BJ (cell line): ENCODE measurements at regions not wholly inside any gene's neighbourhood (a gene's known extent, or its start where the extent isn't known, plus 50 kb on each side); places are given as distances from the start of the nearest gene placed in this dataset.

Source experiments
- CTCF ChIA-PET: fragments of 350-600 bp; formaldehyde crosslinking; extraction: SDS; loops from one replicate; lab custom pipeline; 2021; ENCODE audit warnings: antibody characterized with exemption, inconsistent platforms; lab: Yijun Ruan, JAX
- POLR2A ChIA-PET: fragments of 300-600 bp; sonication (Branson Sonifier 250); formaldehyde crosslinking; extraction: SDS; loops from one replicate; lab custom pipeline; 2021; ENCODE audit warnings: antibody characterized with exemption; lab: Charles Lee
- DNase-seq: peaks from one replicate; pipeline ENCODE4 v3.0.0-alpha.2; 2011; ENCODE audit warnings: low read depth
- H3K27me3 ChIP-seq: 2 replicates; pipeline ENCODE4 v1.6.0; 2011; ENCODE audit warnings: low read length; ENCODE audit not compliant: control insufficient read depth, insufficient read depth
- H3K36me3 ChIP-seq: 2 replicates; pipeline ENCODE4 v1.5.1; 2011; ENCODE audit warnings: low read length; ENCODE audit not compliant: control insufficient read depth, insufficient read depth
- H3K4me3 ChIP-seq: 2 replicates; pipeline ENCODE4 v1.5.1; 2011; ENCODE audit warnings: low read depth, mild to moderate bottlenecking, control low read depth, low read length
- TF ChIP-seq, protein P1 (sequence below): IDR thresholded peaks from 2 replicates; pipeline ENCODE4 v1.5.1; 2011; ENCODE audit warnings: low read depth, mild to moderate bottlenecking, control low read depth, inconsistent platforms, low read length, moderate library complexity; ENCODE audit not compliant: insufficient read depth

DNA sequence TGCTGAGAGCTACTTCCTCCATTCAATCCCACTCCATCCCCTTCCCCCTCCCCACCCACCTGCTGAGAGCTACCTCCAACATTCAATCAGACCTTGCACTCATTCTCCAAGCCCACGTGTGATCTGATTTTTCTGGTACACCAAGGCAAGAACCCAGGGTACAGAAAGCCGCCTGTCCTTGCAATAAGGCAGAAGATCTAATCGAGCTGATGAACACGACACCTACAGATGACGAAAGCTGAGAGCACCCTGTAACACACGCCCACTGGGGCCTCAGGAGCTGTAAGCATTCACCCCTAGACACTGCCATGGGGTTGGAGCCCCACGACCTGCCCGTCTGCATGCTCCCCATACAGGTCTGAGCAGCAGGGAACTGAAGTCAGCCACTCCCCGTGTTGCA, 58.3 kb downstream of the TRIML1 start:
- TF ChIP-seq, protein P1, sequence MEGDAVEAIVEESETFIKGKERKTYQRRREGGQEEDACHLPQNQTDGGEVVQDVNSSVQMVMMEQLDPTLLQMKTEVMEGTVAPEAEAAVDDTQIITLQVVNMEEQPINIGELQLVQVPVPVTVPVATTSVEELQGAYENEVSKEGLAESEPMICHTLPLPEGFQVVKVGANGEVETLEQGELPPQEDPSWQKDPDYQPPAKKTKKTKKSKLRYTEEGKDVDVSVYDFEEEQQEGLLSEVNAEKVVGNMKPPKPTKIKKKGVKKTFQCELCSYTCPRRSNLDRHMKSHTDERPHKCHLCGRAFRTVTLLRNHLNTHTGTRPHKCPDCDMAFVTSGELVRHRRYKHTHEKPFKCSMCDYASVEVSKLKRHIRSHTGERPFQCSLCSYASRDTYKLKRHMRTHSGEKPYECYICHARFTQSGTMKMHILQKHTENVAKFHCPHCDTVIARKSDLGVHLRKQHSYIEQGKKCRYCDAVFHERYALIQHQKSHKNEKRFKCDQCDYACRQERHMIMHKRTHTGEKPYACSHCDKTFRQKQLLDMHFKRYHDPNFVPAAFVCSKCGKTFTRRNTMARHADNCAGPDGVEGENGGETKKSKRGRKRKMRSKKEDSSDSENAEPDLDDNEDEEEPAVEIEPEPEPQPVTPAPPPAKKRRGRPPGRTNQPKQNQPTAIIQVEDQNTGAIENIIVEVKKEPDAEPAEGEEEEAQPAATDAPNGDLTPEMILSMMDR: no peak
- no peaks in the 10 kb centered on the region for H3K36me3 ChIP-seq
- H3K4me3 ChIP-seq: no peak overlapping the region
- ChIA-PET POLR2A (no interaction called here), CTCF (no interaction called here)
- no peaks in the 10 kb centered on the region for H3K27me3 ChIP-seq
- DNase-seq: no peak

DNA sequence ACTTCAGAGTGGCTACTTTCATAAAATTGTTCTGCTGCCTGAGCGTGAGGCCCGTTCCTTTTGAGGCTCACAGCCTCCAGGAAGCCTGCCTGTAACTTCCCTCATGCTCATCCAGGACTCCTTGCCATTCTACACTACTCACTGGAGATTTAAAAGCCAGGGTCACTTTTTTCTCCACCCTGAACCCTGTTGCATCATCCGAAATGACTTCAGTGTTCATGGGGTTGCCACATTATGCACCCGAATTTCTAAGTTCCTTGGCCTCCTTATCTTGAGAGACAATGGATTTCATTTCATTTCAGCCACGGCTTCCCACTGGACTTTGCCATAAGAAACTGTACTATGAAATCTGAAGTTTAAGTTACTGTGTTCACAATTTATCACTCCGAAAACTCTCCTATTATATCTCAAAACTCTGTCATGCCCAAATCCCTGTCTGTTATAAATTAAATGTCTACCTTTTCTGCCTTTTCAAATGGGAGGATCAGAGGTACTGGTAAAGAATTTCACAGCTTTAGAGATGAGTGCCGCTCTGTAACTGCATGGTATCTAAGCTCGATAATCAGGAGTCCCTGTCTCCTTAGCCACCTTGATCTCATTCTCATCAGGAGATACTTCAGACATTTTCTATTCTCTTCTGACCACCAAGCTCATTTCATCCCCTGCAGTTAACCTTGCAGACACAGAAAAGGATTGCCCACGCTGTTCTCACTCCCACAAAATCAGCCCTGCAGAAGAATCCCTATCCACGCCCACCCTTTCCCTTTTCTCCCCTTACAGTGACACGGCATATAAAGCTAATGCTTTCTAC, 59.9 kb downstream of the TRIML1 start:
- CTCF ChIA-PET: no interaction called here
- TF ChIP-seq, protein P1: no peak
- POLR2A ChIA-PET: no interaction called here
- no peak overlapping the region for H3K4me3 ChIP-seq
- H3K27me3 ChIP-seq: no peaks in the 10 kb centered on the region
- DNase-seq: no peak
- no peaks in the 10 kb centered on the region for H3K36me3 ChIP-seq

DNA sequence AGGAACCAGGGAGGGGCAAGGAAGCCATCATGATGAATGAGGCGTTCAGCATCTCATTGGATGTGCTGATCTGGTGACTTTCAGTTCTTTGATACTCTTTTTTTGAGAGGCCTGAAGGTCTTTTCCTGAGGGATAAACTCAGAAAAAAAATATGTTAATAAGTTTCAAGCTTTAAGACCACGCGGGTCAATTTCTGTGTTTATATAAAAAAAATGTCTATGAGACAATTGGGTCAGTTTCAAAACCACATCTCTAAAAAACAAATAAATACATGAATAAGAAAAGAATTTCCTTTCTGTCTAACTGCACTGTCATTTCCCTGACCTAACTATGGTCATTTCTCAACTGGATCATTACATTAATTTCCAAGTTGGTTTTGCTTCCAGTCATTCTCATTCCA, 62.6 kb downstream of the TRIML1 start:
- Histone ChIP-seq H3K4me3 (no peak overlapping the region), H3K27me3 (no peaks in the 10 kb centered on the region), H3K36me3 (no peaks in the 10 kb centered on the region)
- POLR2A ChIA-PET: no interaction called here
- DNase-seq: no peak
- TF ChIP-seq, protein P1: no peak
- CTCF ChIA-PET: no interaction called here

DNA sequence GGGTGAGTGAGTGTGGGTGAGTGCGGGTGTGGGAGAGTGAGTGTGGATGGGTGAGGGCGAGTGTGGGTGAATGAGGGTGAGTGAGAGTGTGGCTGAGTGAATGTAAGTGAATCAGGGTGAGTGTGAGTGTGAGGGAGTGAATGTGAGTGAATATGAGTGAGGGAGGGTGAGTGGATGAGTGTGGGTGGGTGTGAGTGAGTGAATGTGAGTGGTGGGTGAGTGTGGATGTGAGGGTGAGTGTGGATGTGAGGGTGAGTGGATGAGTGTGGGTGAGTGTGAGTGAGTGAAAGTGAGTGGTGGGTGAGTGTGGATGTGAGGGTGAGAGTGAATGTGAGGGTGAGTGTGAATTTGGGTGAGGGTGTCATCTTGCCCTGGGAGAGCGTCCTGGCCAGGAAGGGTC, 67.5 kb downstream of the TRIML1 start:
- Histone ChIP-seq H3K27me3 (no peaks in the 10 kb centered on the region), H3K36me3 (no peaks in the 10 kb centered on the region), H3K4me3 (no peak overlapping the region)
- ChIA-PET CTCF (no interaction called here), POLR2A (no interaction called here)
- DNase-seq: no peak
- TF ChIP-seq, protein P1: no peak

DNA sequence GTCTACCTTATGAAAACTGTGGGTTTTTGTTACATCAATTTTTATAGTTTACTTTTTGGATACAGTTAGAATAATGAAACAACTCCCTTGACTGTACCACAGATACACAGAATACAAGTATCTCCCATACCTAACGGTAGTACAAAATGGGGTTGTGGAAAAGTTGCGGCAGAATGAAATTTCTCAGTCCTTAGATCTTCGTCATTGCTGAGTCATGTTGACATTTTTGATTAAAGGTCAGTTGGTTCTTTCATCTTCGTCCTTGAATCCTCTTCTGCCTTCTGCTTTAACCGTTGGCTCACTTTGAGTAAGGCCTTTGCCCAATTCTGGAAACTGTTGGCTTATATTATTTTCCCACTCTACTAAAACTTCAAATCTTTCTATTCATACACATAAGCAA, 75.6 kb downstream of the TRIML1 start:
- TF ChIP-seq, protein P1: no peak
- no peaks in the 10 kb centered on the region for H3K27me3 ChIP-seq
- DNase-seq: no peak
- H3K4me3 ChIP-seq: no peak overlapping the region
- ChIA-PET CTCF (no interaction called here), POLR2A (no interaction called here)
- H3K36me3 ChIP-seq: no peaks in the 10 kb centered on the region
